ENCODE measurements at regions not wholly inside any gene's neighbourhood (a gene's known extent, or its start where the extent isn't known, plus 50 kb on each side); places are given as distances from the start of the nearest gene placed in this dataset.

DNA sequence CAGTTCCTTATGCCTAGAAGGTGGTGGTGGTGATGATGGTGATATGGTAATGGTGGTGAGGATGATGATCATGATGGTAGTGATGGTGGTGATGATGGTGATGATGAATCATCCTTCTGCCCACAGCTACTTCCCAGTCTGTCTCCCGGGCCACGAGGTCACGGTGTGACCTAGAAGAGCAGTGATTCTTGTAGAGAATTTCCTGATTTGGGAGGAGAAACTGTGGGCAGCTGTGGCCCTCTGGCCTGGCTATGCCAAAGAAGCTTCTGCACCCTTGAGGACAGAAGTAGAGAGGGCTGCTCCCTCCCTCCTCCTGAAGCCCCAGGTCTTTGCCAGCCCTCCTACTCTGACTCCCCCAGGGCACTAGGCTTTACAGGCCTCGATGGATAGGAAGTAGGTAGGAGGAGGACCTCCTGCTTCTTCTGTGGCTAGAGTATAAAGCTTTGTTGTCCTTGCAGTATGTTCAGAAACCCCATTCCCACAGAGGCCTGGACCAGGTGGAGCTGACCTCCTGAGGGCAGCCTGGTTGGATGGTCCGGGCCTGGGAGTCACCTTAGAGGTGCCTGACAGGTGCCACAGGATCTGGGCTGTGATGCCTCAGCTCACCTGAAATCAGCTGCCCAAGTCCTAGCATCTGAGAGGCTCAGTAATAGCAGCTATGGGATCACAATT lies 57.9 kb upstream of the EPAS1 start:
- no peak for DNase-seq

DNA sequence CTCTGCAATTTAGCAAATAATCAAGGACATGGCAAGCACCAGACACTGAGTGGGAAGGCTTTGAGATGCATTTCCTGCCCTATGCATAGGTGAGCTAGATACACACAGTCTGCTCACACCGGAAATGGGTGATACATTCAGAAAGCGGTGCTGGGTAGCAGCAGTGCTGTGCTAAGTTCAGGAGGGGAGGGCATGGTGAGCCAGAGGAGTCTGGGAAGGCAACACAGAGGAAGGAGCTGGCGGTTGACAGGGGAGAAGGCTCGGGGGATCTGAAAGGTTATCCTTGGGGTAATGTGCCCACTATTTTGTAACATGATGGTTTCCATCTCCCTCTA lies 57.4 kb upstream of the EPAS1 start:
- DNase-seq: no peak

DNA sequence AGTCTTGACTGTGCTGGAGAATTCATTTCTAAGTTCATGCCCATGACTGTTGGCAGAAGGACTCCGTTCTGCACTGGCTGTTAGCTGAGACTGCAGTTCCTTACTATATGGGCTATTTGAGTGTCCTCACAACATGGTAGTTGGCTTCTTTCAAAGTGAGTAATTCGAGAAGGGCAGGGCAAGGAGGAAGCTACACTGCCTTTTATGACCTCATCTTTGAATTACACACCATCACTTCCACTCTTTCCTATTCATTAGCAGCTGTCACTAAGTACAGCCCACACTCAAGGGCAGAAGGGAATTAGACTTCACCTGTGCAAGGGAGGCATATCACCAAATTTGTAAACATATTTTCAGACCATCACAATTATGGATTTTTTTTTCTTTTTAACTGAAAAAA lies 55.9 kb upstream of the EPAS1 start:
- DNase-seq: peak; percentile 17 to 18

DNA sequence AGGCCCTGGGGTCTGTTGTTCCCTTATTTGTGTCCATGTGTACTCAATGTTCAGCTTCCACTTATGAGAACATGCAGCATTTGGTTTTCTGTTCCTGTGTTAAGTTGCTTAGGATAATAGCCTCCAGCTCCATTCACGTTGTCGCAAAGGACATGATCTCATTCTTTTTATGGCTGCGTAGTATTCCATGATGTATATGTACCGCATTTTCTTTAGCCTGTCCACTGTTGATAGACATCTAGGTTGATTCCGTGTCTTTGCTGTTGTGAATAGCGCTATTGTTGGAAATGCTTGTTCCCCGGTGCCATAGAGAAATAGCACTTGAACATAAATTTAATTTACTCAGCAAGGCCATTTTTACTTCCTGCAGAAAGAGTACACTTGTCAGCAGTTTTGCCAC lies 51.3 kb upstream of the EPAS1 start:
- DNase-seq: no peak

DNA sequence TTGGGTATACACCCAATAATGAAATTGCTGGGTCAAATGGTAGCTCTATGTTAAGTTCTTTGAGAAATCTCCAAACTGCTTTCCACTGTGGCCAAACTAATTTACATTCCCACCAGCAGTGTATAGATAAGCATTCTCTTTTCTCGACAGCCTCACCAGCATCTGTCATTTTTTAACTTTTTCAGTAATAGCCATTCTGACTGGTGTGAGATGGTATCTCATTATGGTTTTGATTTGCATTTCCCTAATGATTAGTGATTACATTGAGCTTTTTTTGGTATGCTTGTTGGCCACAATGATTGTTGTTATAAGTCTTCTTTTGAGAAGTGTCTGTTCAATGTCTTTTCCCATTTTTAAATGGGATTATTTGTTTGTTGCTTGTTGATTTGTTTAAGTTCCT lies 50.4 kb upstream of the EPAS1 start:
- DNase-seq: no peak

Data from Kasumi-1 (cell line).